Karpas-422 (cell line): ENCODE measurements at regions not wholly inside any gene's neighbourhood (a gene's known extent, or its start where the extent isn't known, plus 50 kb on each side); places are given as distances from the start of the nearest gene placed in this dataset.

Experiments
- DNase-seq: peaks from one replicate; pipeline ENCODE4 v3.0.0-alpha.2; 2015
- H2AFZ ChIP-seq: fragments of 200-600 bp; sonication (generic); 2 replicates; pipeline ENCODE4 v1.6.1; 2014; ENCODE audit warnings: antibody characterized with exemption, low read length, mixed read lengths
- H3K27ac ChIP-seq: fragments of 200-600 bp; sonication (generic); 2 replicates; pipeline ENCODE4 v1.5.1; 2014; ENCODE audit warnings: mild to moderate bottlenecking, low read length, moderate library complexity
- H3K27me3 ChIP-seq: fragments of 200-600 bp; sonication (generic); 2 replicates; pipeline ENCODE4 v1.6.1; 2014; ENCODE audit warnings: low read length, mixed read lengths
- H3K36me3 ChIP-seq: fragments of 200-600 bp; sonication (generic); 2 replicates; pipeline ENCODE4 v1.6.1; 2014; ENCODE audit warnings: low read length, mixed read lengths; ENCODE audit not compliant: insufficient read depth
- H3K4me1 ChIP-seq: fragments of 200-600 bp; sonication (generic); 2 replicates; pipeline ENCODE4 v1.6.1; 2014; ENCODE audit warnings: mild to moderate bottlenecking, low read length, mixed read lengths
- H3K4me2 ChIP-seq: fragments of 200-600 bp; sonication (generic); 2 replicates; pipeline ENCODE4 v1.6.1; 2014; ENCODE audit warnings: low read length, low read depth, mild to moderate bottlenecking; ENCODE audit not compliant: poor library complexity, severe bottlenecking
- H3K4me3 ChIP-seq: fragments of 200-600 bp; sonication (generic); 2 replicates; pipeline ENCODE4 v1.5.1; 2014; ENCODE audit warnings: mild to moderate bottlenecking, antibody characterized with exemption, low read length, mixed read lengths
- H3K79me2 ChIP-seq: fragments of 200-600 bp; sonication (generic); 2 replicates; pipeline ENCODE4 v1.6.1; 2014; ENCODE audit warnings: mild to moderate bottlenecking, low read length, mixed read lengths
- H3K9ac ChIP-seq: fragments of 200-600 bp; sonication (generic); 2 replicates; pipeline ENCODE4 v1.6.0; 2014; ENCODE audit warnings: low read length
- H3K9me2 ChIP-seq: fragments of 200-600 bp; sonication (generic), shearing (Covaris generic); replicated peaks from 2 replicates; pipeline ENCODE4 v1.6.0; 2014; ENCODE audit warnings: mild to moderate bottlenecking, low read length, moderate library complexity; ENCODE audit not compliant: insufficient read depth
- H3K9me3 ChIP-seq: fragments of 300-700, 200-600 bp; sonication (generic); 2 replicates; pipeline ENCODE4 v1.6.1; 2014; ENCODE audit warnings: low read length, mixed read lengths
- H4K20me1 ChIP-seq: fragments of 200-600 bp; sonication (generic); 2 replicates; pipeline ENCODE4 v1.6.1; 2014; ENCODE audit warnings: mild to moderate bottlenecking, antibody characterized with exemption, low read length, low read depth; ENCODE audit not compliant: insufficient read depth

GRCh38 chr3:102265720-102266119 lies 169.1 kb upstream of the ZPLD1 start:
- no peaks in the 10 kb centered on the region for H3K79me2 ChIP-seq

GRCh38 chr3:102269406-102269805 lies 165.4 kb upstream of the ZPLD1 start:
- Histone ChIP-seq H3K27ac (no peak overlapping the region), H2AFZ (no peak overlapping the region), H3K36me3 (no peaks in the 10 kb centered on the region), H3K4me1 (no peaks in the 10 kb centered on the region), H3K79me2 (no peaks in the 10 kb centered on the region), H4K20me1 (no peaks in the 10 kb centered on the region), H3K9ac (no peak overlapping the region), H3K4me3 (no peak overlapping the region), H3K4me2 (no peak overlapping the region), H3K9me3 (no peaks in the 10 kb centered on the region), H3K27me3 (no peaks in the 10 kb centered on the region), H3K9me2 (no peaks in the 10 kb centered on the region)
- DNase-seq = no peak

More at GRCh38 chr3:102265720-102266119, 169.1 kb upstream of the ZPLD1 start:
- no peaks in the 10 kb centered on the region for H3K27me3 ChIP-seq
- H3K9me3 ChIP-seq = no peaks in the 10 kb centered on the region
- H3K27ac ChIP-seq = no peak overlapping the region
- H2AFZ ChIP-seq = no peak overlapping the region
- no peak for DNase-seq
- H3K4me2 ChIP-seq = no peak overlapping the region
- no peaks in the 10 kb centered on the region for H3K4me1 ChIP-seq
- H3K36me3 ChIP-seq = no peaks in the 10 kb centered on the region
- H3K9me2 ChIP-seq = no peaks in the 10 kb centered on the region
- H3K9ac ChIP-seq = no peak overlapping the region
- no peak overlapping the region for H3K4me3 ChIP-seq
- H4K20me1 ChIP-seq = no peaks in the 10 kb centered on the region

GRCh38 chr3:102290241-102290640 lies 144.6 kb upstream of the ZPLD1 start:
- no peak overlapping the region for H3K4me2 ChIP-seq
- H3K27me3 ChIP-seq = no peaks in the 10 kb centered on the region
- no peak for DNase-seq
- H3K27ac ChIP-seq = no peak overlapping the region
- no peaks in the 10 kb centered on the region for H3K9me2 ChIP-seq
- no peak overlapping the region for H3K9ac ChIP-seq
- no peaks in the 10 kb centered on the region for H3K36me3 ChIP-seq
- H2AFZ ChIP-seq = no peak overlapping the region
- H3K4me1 ChIP-seq = no peaks in the 10 kb centered on the region
- no peaks in the 10 kb centered on the region for H4K20me1 ChIP-seq
- no peak overlapping the region for H3K4me3 ChIP-seq
- no peaks in the 10 kb centered on the region for H3K79me2 ChIP-seq
- H3K9me3 ChIP-seq = no peaks in the 10 kb centered on the region

GRCh38 chr3:102295756-102296155 lies 139.1 kb upstream of the ZPLD1 start:
- DNase-seq = no peak
- Histone ChIP-seq H3K27ac (no peak overlapping the region), H3K79me2 (no peaks in the 10 kb centered on the region), H3K9me3 (no peaks in the 10 kb centered on the region), H4K20me1 (no peaks in the 10 kb centered on the region), H3K4me3 (no peak overlapping the region), H3K27me3 (no peaks in the 10 kb centered on the region), H3K36me3 (no peaks in the 10 kb centered on the region), H3K9ac (no peak overlapping the region), H3K9me2 (no peaks in the 10 kb centered on the region), H3K4me1 (no peaks in the 10 kb centered on the region), H2AFZ (no peak overlapping the region), H3K4me2 (no peak overlapping the region)

GRCh38 chr3:102297072-102297658 lies 137.7 kb upstream of the ZPLD1 start:
- Histone ChIP-seq H3K79me2 (no peaks in the 10 kb centered on the region), H3K4me3 (no peak overlapping the region), H3K27me3 (no peaks in the 10 kb centered on the region), H3K9ac (no peak overlapping the region), H4K20me1 (no peaks in the 10 kb centered on the region), H3K36me3 (no peaks in the 10 kb centered on the region), H3K9me2 (no peaks in the 10 kb centered on the region), H3K4me2 (no peak overlapping the region), H3K9me3 (no peaks in the 10 kb centered on the region), H3K27ac (no peak overlapping the region), H2AFZ (no peak overlapping the region), H3K4me1 (no peaks in the 10 kb centered on the region)
- DNase-seq = no peak

GRCh38 chr3:102299125-102299877 lies 135.5 kb upstream of the ZPLD1 start:
- Histone ChIP-seq H2AFZ (no peak overlapping the region), H4K20me1 (no peaks in the 10 kb centered on the region), H3K9ac (no peak overlapping the region), H3K4me2 (no peak overlapping the region), H3K4me3 (no peak overlapping the region), H3K36me3 (no peaks in the 10 kb centered on the region), H3K79me2 (no peaks in the 10 kb centered on the region), H3K4me1 (no peaks in the 10 kb centered on the region), H3K9me2 (no peaks in the 10 kb centered on the region), H3K9me3 (no peaks in the 10 kb centered on the region), H3K27ac (no peak overlapping the region), H3K27me3 (no peaks in the 10 kb centered on the region)
- DNase-seq = no peak

GRCh38 chr3:102301155-102301880 lies 133.5 kb upstream of the ZPLD1 start:
- no peaks in the 10 kb centered on the region for H3K36me3 ChIP-seq
- no peaks in the 10 kb centered on the region for H4K20me1 ChIP-seq
- H3K79me2 ChIP-seq = no peaks in the 10 kb centered on the region
- H3K9me3 ChIP-seq = no peaks in the 10 kb centered on the region
- H2AFZ ChIP-seq = no peak overlapping the region
- no peak overlapping the region for H3K27ac ChIP-seq
- no peak overlapping the region for H3K9ac ChIP-seq
- H3K4me1 ChIP-seq = no peaks in the 10 kb centered on the region
- H3K4me2 ChIP-seq = no peak overlapping the region
- no peak for DNase-seq
- no peak overlapping the region for H3K4me3 ChIP-seq
- H3K27me3 ChIP-seq = no peaks in the 10 kb centered on the region
- no peaks in the 10 kb centered on the region for H3K9me2 ChIP-seq

- no peak overlapping the region for H3K4me3 ChIP-seq
- no peaks in the 10 kb centered on the region for H3K79me2 ChIP-seq
- H3K9me3 ChIP-seq = no peaks in the 10 kb centered on the region
- no peak for DNase-seq
- H3K27me3 ChIP-seq = no peaks in the 10 kb centered on the region
- H4K20me1 ChIP-seq = no peaks in the 10 kb centered on the region
- no peaks in the 10 kb centered on the region for H3K36me3 ChIP-seq
- no peak overlapping the region for H3K4me2 ChIP-seq
- H2AFZ ChIP-seq = no peak overlapping the region
- H3K4me1 ChIP-seq = no peaks in the 10 kb centered on the region
- H3K9me2 ChIP-seq = no peaks in the 10 kb centered on the region
- no peak overlapping the region for H3K9ac ChIP-seq
- no peak overlapping the region for H3K27ac ChIP-seq
Measured at GRCh38 chr3:102302020-102302419, 132.8 kb upstream of the ZPLD1 start.
